Mucosa of descending colon (tissue), 3 donors: ENCODE measurements at regions not wholly inside any gene's neighbourhood (a gene's known extent, or its start where the extent isn't known, plus 50 kb on each side); places are given as distances from the start of the nearest gene placed in this dataset.

ENCODE experiments used
- ATAC-seq: fragments of 200-7000 bp; cut with Tn5 transposase; one replicate; pipeline ENCODE4 v1.9.1; 2020; ENCODE audit warnings: mild to moderate bottlenecking, moderate library complexity
- DNase-seq, 3 donors: peaks; one replicate each; pipeline ENCODE4 v3.0.0-alpha.2; 2020
- H3K36me3 ChIP-seq: fragments of 200-600 bp; one replicate; pipeline ENCODE4 v1.8.0; 2021; ENCODE audit warnings: low read depth, mild to moderate bottlenecking
- H3K4me1 ChIP-seq: fragments of 200-600 bp; one replicate; pipeline ENCODE4 v1.8.0; 2021; ENCODE audit warnings: low read depth, mild to moderate bottlenecking
- H3K4me3 ChIP-seq: fragments of 200-600 bp; one replicate; pipeline ENCODE4 v1.8.0; 2021; ENCODE audit warnings: mild to moderate bottlenecking
- H3K9me3 ChIP-seq: fragments of 200-600 bp; one replicate; pipeline ENCODE4 v1.8.0; 2021; ENCODE audit warnings: mild to moderate bottlenecking
- CTCF ChIP-seq: fragments of 200-600 bp; IDR thresholded peaks from one replicate; pipeline ENCODE4 v1.8.0; 2022; ENCODE audit warnings: antibody characterized with exemption, mild to moderate bottlenecking
- intact Hi-C, 2 donors: fragments of 100-400 bp; cut with DNase I in 1 of 2; cut with micrococcal nuclease in 1 of 2; formaldehyde crosslinking; loops; one replicate each; pipeline versions ENCODE4 v1.11.0 to v1.11.1; 2022; cut with DNase I, micrococcal nuclease
- donor health status: DM: no; HTN: no; CAD: no; lungs with moderate emphysema.
- donor health status: DM: no; HTN: no; CAD: no.
- donor health status: DM: no; HTN: yes; CAD: no.

- Histone ChIP-seq H3K4me1 (no peaks in the 10 kb centered on the region), H3K36me3 (no peaks in the 10 kb centered on the region), H3K4me3 (no peak overlapping the region), H3K9me3 (no peaks in the 10 kb centered on the region)
- intact Hi-C loops, result no loop called here
- no peak for TF ChIP-seq CTCF
- no peak for DNase-seq
- ATAC-seq, result no peak
These were observed 79.4 kb upstream of the ZNF507 start for GRCh38 chr19:32265995-32266394.

GRCh38 chr19:32266460-32266859, 79.0 kb upstream of the ZNF507 start:
- ATAC-seq, result no peak
- no peaks in the 10 kb centered on the region for H3K4me1 ChIP-seq
- H3K9me3 ChIP-seq, result no peaks in the 10 kb centered on the region
- no peak for TF ChIP-seq CTCF
- no peak overlapping the region for H3K4me3 ChIP-seq
- H3K36me3 ChIP-seq, result no peaks in the 10 kb centered on the region
- DNase-seq, result no peak
- intact Hi-C loops, result no loop called here

- TF ChIP-seq CTCF, result no peak
- no peaks in the 10 kb centered on the region for H3K36me3 ChIP-seq
- no peak for ATAC-seq
- H3K4me1 ChIP-seq, result no peaks in the 10 kb centered on the region
- no peak overlapping the region for H3K4me3 ChIP-seq
- no peak for DNase-seq
- no peaks in the 10 kb centered on the region for H3K9me3 ChIP-seq
- intact Hi-C loops, result no loop called here
These were observed 77.0 kb upstream of the ZNF507 start for GRCh38 chr19:32268381-32268780.

GRCh38 chr19:32269831-32270230, 75.6 kb upstream of the ZNF507 start:
- Histone ChIP-seq H3K4me3 (no peak overlapping the region), H3K36me3 (no peaks in the 10 kb centered on the region), H3K4me1 (no peaks in the 10 kb centered on the region), H3K9me3 (no peaks in the 10 kb centered on the region)
- DNase-seq (no peak), ATAC-seq (no peak)
- TF ChIP-seq CTCF, result no peak
- intact Hi-C loops, result no loop called here

GRCh38 chr19:32273483-32273882, 71.9 kb upstream of the ZNF507 start:
- TF ChIP-seq CTCF, result no peak
- ATAC-seq, result no peak
- intact Hi-C loops, result no loop called here

GRCh38 chr19:32287086-32287485, 58.3 kb upstream of the ZNF507 start:
- DNase-seq, result no peak

More at GRCh38 chr19:32273483-32273882, 71.9 kb upstream of the ZNF507 start:
- Histone ChIP-seq H3K4me3 (no peak overlapping the region), H3K4me1 (no peaks in the 10 kb centered on the region), H3K36me3 (no peaks in the 10 kb centered on the region), H3K9me3 (no peaks in the 10 kb centered on the region)
- no peak for DNase-seq

More at GRCh38 chr19:32287086-32287485, 58.3 kb upstream of the ZNF507 start:
- TF ChIP-seq CTCF, result no peak
- intact Hi-C loops, result loop anchor here in 1 of 2 donors (2.0 kb wide), 1 partner anchor 284 kb away; no protein-coding TSS in a partner anchor
- no peak for ATAC-seq
- Histone ChIP-seq H3K4me3 (no peak overlapping the region), H3K4me1 (no peaks in the 10 kb centered on the region), H3K9me3 (no peaks in the 10 kb centered on the region), H3K36me3 (no peaks in the 10 kb centered on the region)
